ENCODE measurements at regions not wholly inside any gene's neighbourhood (a gene's known extent, or its start where the extent isn't known, plus 50 kb on each side); places are given as distances from the start of the nearest gene placed in this dataset.

DNA sequence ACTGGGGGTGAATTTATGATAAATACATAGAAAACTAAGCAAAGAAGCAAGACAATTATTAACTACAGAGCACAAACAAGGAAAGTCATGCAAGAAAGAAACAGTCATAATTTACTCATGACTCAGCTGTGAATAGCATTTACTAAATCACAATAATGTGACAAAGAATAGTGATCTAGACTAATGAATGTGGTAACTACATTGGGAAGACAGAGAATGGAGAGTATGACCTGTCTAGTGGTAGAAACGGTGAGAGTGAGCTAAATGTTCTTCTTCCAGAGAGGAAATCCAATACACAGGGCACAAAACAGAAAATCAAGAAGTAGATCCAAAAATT lies 153.5 kb upstream of the DST start:
- TF ChIP-seq, protein P1, sequence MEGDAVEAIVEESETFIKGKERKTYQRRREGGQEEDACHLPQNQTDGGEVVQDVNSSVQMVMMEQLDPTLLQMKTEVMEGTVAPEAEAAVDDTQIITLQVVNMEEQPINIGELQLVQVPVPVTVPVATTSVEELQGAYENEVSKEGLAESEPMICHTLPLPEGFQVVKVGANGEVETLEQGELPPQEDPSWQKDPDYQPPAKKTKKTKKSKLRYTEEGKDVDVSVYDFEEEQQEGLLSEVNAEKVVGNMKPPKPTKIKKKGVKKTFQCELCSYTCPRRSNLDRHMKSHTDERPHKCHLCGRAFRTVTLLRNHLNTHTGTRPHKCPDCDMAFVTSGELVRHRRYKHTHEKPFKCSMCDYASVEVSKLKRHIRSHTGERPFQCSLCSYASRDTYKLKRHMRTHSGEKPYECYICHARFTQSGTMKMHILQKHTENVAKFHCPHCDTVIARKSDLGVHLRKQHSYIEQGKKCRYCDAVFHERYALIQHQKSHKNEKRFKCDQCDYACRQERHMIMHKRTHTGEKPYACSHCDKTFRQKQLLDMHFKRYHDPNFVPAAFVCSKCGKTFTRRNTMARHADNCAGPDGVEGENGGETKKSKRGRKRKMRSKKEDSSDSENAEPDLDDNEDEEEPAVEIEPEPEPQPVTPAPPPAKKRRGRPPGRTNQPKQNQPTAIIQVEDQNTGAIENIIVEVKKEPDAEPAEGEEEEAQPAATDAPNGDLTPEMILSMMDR (conservative IDR thresholded peaks at IDR 0.05 in 1 of 2, IDR thresholded peaks at IDR 0.05 in 1 of 2; ENCODE audit: extremely low read depth in 1 of 2, insufficient read depth in 1 of 2, low read depth in 1 of 2, low read length in 2 of 2), result no peak
- no peak for TF ChIP-seq EZH2 (IDR thresholded peaks at IDR 0.05; ENCODE audit: borderline replicate concordance, low read length)
